H9 (cell line): ENCODE measurements at regions not wholly inside any gene's neighbourhood (a gene's known extent, or its start where the extent isn't known, plus 50 kb on each side); places are given as distances from the start of the nearest gene placed in this dataset.

ENCODE experiments used
- DNase-seq: peaks from one replicate; pipeline ENCODE4 v3.0.0-alpha.2; 2017
- H2AFZ ChIP-seq: one replicate; pipeline ENCODE4 v1.6.1; 2013; ENCODE audit warnings: mild to moderate bottlenecking, low read length, control low read depth, moderate library complexity
- H2AK5ac ChIP-seq: 2 replicates; pipeline ENCODE4 v1.6.1; 2013; ENCODE audit warnings: low read length, control low read depth, mixed read lengths; ENCODE audit not compliant: insufficient read length
- H2BK120ac ChIP-seq: one replicate; pipeline ENCODE4 v1.6.1; 2013; ENCODE audit warnings: low read depth, mild to moderate bottlenecking, low read length, control low read depth, inconsistent platforms; ENCODE audit not compliant: poor library complexity, severe bottlenecking
- H2BK12ac ChIP-seq: 2 replicates; pipeline ENCODE4 v1.6.1; 2013; ENCODE audit warnings: low read length, control low read depth, mixed read lengths, low read depth; ENCODE audit not compliant: insufficient read length
- H2BK15ac ChIP-seq: 2 replicates; pipeline ENCODE4 v1.6.1; 2013; ENCODE audit warnings: low read depth, low read length, control low read depth
- H2BK20ac ChIP-seq: one replicate; pipeline ENCODE4 v1.6.1; 2013; ENCODE audit warnings: low read depth, mild to moderate bottlenecking, low read length, control low read depth, inconsistent platforms; ENCODE audit not compliant: poor library complexity, severe bottlenecking
- H2BK5ac ChIP-seq: 2 replicates; pipeline ENCODE4 v1.6.1; 2013; ENCODE audit warnings: low read length, control low read depth, mixed read lengths; ENCODE audit not compliant: insufficient read length
- H3K14ac ChIP-seq: 2 replicates; pipeline ENCODE4 v1.6.1; 2013; ENCODE audit warnings: low read length, control low read depth; ENCODE audit not compliant: insufficient read depth
- H3K18ac ChIP-seq: 2 replicates; pipeline ENCODE4 v1.6.1; 2013; ENCODE audit warnings: low read depth, mild to moderate bottlenecking, mixed read lengths, low read length, control low read depth; ENCODE audit not compliant: insufficient read length
- H3K23ac ChIP-seq: 2 replicates; pipeline ENCODE4 v1.6.1; 2013; ENCODE audit warnings: low read length, control low read depth, mixed read lengths, low read depth; ENCODE audit not compliant: insufficient read length
- H3K23me2 ChIP-seq: 2 replicates; pipeline ENCODE4 v1.6.1; 2013; ENCODE audit warnings: low read depth, mild to moderate bottlenecking, mixed read lengths, low read length, control low read depth; ENCODE audit not compliant: insufficient read length, poor library complexity, severe bottlenecking
- H3K27ac ChIP-seq: 2 replicates; pipeline ENCODE4 v1.5.1; 2013; ENCODE audit warnings: low read length, control low read depth, mixed read lengths, low read depth; ENCODE audit not compliant: insufficient read length
- H3K27me3 ChIP-seq: 2 replicates; pipeline ENCODE4 v1.6.1; 2013; ENCODE audit warnings: low read length, control low read depth, inconsistent platforms; ENCODE audit not compliant: insufficient read depth
- H3K4ac ChIP-seq: 2 replicates; pipeline ENCODE4 v1.6.1; 2013; ENCODE audit warnings: low read depth, mild to moderate bottlenecking, control low read depth, inconsistent platforms, low read length, moderate library complexity
- H3K4me1 ChIP-seq: 2 replicates; pipeline ENCODE4 v1.6.1; 2013; ENCODE audit warnings: low read length, control low read depth, inconsistent platforms; ENCODE audit not compliant: insufficient read depth
- H3K4me2 ChIP-seq: 2 replicates; pipeline ENCODE4 v1.6.1; 2013; ENCODE audit warnings: low read length, control low read depth, mixed read lengths; ENCODE audit not compliant: insufficient read length, insufficient read depth
- H3K56ac ChIP-seq: 2 replicates; pipeline ENCODE4 v1.6.1; 2013; ENCODE audit warnings: low read depth, mild to moderate bottlenecking, mixed read lengths, low read length, control low read depth; ENCODE audit not compliant: insufficient read length
- H3K79me1 ChIP-seq: 2 replicates; pipeline ENCODE4 v1.6.1; 2013; ENCODE audit warnings: low read depth, mild to moderate bottlenecking, moderate library complexity, low read length, control low read depth, inconsistent platforms; ENCODE audit not compliant: insufficient read depth, poor library complexity, severe bottlenecking
- H3K79me2 ChIP-seq: 2 replicates; pipeline ENCODE4 v1.6.1; 2013; ENCODE audit warnings: low read length, control low read depth, inconsistent platforms; ENCODE audit not compliant: insufficient read depth
- H3K9ac ChIP-seq: 2 replicates; pipeline ENCODE4 v1.6.1; 2013; ENCODE audit warnings: low read length, control low read depth, mixed read lengths; ENCODE audit not compliant: insufficient read length; ENCODE audit errors: extremely low read depth
- H3K9me3 ChIP-seq: one replicate; pipeline ENCODE4 v1.6.1; 2013; ENCODE audit warnings: low read depth, low read length, inconsistent platforms; ENCODE audit not compliant: control insufficient read depth
- H3T11ph ChIP-seq: one replicate; pipeline ENCODE4 v1.6.1; 2013; ENCODE audit warnings: mild to moderate bottlenecking, low read length, control low read depth, inconsistent platforms
- H4K20me1 ChIP-seq: one replicate; pipeline ENCODE4 v1.6.1; 2013; ENCODE audit not compliant: control insufficient read depth, insufficient read length, insufficient read depth
- H4K5ac ChIP-seq: 2 replicates; pipeline ENCODE4 v1.6.1; 2013; ENCODE audit warnings: low read depth, mild to moderate bottlenecking, mixed read lengths, low read length, control low read depth; ENCODE audit not compliant: insufficient read length
- H4K8ac ChIP-seq: replicated peaks from 2 replicates; pipeline ENCODE4 v1.6.1; 2013; ENCODE audit warnings: low read length, control low read depth, mixed read lengths, low read depth; ENCODE audit not compliant: insufficient read length
- H4K91ac ChIP-seq: 2 replicates; pipeline ENCODE4 v1.6.1; 2013; ENCODE audit warnings: low read depth, mild to moderate bottlenecking, moderate library complexity, mixed read lengths, low read length, control low read depth; ENCODE audit not compliant: insufficient read length
- H3K27ac Mint-ChIP-seq, 3 experiments: 2 replicates in 2 of 3; 3 replicates in 1 of 3; pipeline ENCODE4 v1.8.0; 2020 to 2021; ENCODE audit warnings: mixed read lengths in 3 of 3, mild to moderate bottlenecking in 1 of 3, moderate library complexity in 1 of 3
- H3K27me3 Mint-ChIP-seq: 2 replicates; pipeline ENCODE4 v1.8.0; 2021; ENCODE audit warnings: low read depth, mild to moderate bottlenecking, moderate library complexity, mixed read lengths
- H3K36me3 Mint-ChIP-seq, 3 experiments: 2 replicates in 2 of 3; 3 replicates in 1 of 3; pipeline ENCODE4 v1.8.0; 2020 to 2021; ENCODE audit warnings: low read depth in 3 of 3, mixed read lengths in 3 of 3; ENCODE audit not compliant: insufficient read depth in 1 of 3
- H3K4me1 Mint-ChIP-seq, 2 experiments: 2 replicates each; pipeline ENCODE4 v1.8.0; 2020; ENCODE audit warnings: mixed read lengths in 2 of 2
- H3K4me3 Mint-ChIP-seq, 2 experiments: 2 replicates in 1 of 2; 3 replicates in 1 of 2; pipeline ENCODE4 v1.8.0; 2020 to 2021; ENCODE audit warnings: mild to moderate bottlenecking in 2 of 2, mixed read lengths in 2 of 2, moderate library complexity in 1 of 2
- H3K9me3 Mint-ChIP-seq, 2 experiments: 2 replicates in 1 of 2; 3 replicates in 1 of 2; pipeline ENCODE4 v1.8.0; 2020; ENCODE audit warnings: mild to moderate bottlenecking in 2 of 2, mixed read lengths in 2 of 2, moderate library complexity in 1 of 2
- WGBS: extraction: QIAGEN DNeasy Blood & Tissue Kit; methylation state at CpG from one replicate; pipeline ENCODE4 v1.1.7; 2013; ENCODE audit warnings: missing lambda C conversion rate, low lambda C conversion rate, mixed read lengths; ENCODE audit not compliant: insufficient read length; ENCODE audit errors: extremely low coverage; 5-methylcytosine and 5-hydroxymethylcytosine counted together
- TF ChIP-seq, protein P1 (sequence below): fragments of 200-600 bp; sonication (generic); conservative IDR thresholded peaks from 3 replicates; pipeline ENCODE4 v1.8.0; 2021; ENCODE audit warnings: antibody characterized with exemption, mild to moderate bottlenecking

DNA sequence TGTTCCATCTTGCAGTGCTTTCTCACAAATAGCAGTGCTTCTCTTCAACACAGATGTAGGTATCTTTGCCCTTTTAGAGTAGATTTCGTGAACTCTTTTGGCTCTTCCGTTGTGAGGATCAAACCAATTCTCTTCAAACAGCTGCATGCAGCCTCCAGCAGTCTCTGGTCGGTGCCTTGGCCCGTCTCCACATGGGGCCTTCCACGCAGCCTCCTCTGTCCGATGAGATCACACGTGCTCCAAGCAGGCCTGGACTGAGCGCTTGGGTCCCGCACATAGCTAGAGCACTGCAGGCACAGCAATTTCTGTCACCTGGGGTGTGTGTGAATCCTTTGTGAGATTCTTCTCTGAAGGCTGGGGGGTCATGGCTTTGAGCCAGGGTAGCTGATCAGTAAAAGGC, 82.8 kb upstream of the KCNE2 start:
- H2BK120ac ChIP-seq = no peak overlapping the region
- no peaks in the 10 kb centered on the region for H3K23me2 ChIP-seq
- no peaks in the 10 kb centered on the region for H3K79me1 ChIP-seq
- no peak overlapping the region for H2BK12ac ChIP-seq
- no CpG with 5 or more reads among the region's 9 CpGs for WGBS
- Mint-ChIP-seq H3K36me3 (no peaks in the 10 kb centered on the region), H3K4me1 (no peaks in the 10 kb centered on the region), H3K27ac (peak overlapping the region in 1 of 3 experiments; percentile 23; a peak in 2 of 7 replicates), H3K27me3 (no peaks in the 10 kb centered on the region; the same call in 1 of the 2 replicates), H3K9me3 (peaks cover 0 to 3% of the 10 kb centered on the region in 2 experiments; a peak in 2 of 5 replicates), H3K4me3 (no peak overlapping the region; a peak in 1 of 5 replicates)
- no peak overlapping the region for H3K9ac ChIP-seq
- no peak overlapping the region for H2AFZ ChIP-seq
- H4K91ac ChIP-seq = no peak overlapping the region
- H3K9me3 ChIP-seq = peaks cover 5% of the 10 kb centered on the region
- no peak overlapping the region for H2BK5ac ChIP-seq
- no peaks in the 10 kb centered on the region for H4K20me1 ChIP-seq
- no peak overlapping the region for H2AK5ac ChIP-seq
- H4K5ac ChIP-seq = no peak overlapping the region
- H4K8ac ChIP-seq = no peak overlapping the region
- H3T11ph ChIP-seq = no peak overlapping the region
- no peak overlapping the region for H2BK20ac ChIP-seq
- no peaks in the 10 kb centered on the region for H3K4me1 ChIP-seq
- no peak overlapping the region for H3K56ac ChIP-seq
- no peak overlapping the region for H2BK15ac ChIP-seq
- no peaks in the 10 kb centered on the region for H3K79me2 ChIP-seq
- TF ChIP-seq, protein P1, sequence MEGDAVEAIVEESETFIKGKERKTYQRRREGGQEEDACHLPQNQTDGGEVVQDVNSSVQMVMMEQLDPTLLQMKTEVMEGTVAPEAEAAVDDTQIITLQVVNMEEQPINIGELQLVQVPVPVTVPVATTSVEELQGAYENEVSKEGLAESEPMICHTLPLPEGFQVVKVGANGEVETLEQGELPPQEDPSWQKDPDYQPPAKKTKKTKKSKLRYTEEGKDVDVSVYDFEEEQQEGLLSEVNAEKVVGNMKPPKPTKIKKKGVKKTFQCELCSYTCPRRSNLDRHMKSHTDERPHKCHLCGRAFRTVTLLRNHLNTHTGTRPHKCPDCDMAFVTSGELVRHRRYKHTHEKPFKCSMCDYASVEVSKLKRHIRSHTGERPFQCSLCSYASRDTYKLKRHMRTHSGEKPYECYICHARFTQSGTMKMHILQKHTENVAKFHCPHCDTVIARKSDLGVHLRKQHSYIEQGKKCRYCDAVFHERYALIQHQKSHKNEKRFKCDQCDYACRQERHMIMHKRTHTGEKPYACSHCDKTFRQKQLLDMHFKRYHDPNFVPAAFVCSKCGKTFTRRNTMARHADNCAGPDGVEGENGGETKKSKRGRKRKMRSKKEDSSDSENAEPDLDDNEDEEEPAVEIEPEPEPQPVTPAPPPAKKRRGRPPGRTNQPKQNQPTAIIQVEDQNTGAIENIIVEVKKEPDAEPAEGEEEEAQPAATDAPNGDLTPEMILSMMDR = no peak
- H3K18ac ChIP-seq = no peak overlapping the region
- H3K4me2 ChIP-seq = no peak overlapping the region
- no peak for DNase-seq
- H3K27ac ChIP-seq = no peak overlapping the region
- H3K14ac ChIP-seq = no peak overlapping the region
- H3K27me3 ChIP-seq = no peaks in the 10 kb centered on the region
- no peak overlapping the region for H3K23ac ChIP-seq
- no peak overlapping the region for H3K4ac ChIP-seq
